ENCODE measurements at regions not wholly inside any gene's neighbourhood (a gene's known extent, or its start where the extent isn't known, plus 50 kb on each side); places are given as distances from the start of the nearest gene placed in this dataset.

GRCh38 chr3:153602801-153603200, 440.8 kb downstream of the RAP2B start:
- TF ChIP-seq EZH2 (IDR thresholded peaks at IDR 0.05) (no peak), POLR2AphosphoS5 (IDR thresholded peaks at IDR 0.05; ENCODE audit: borderline replicate concordance, low read depth, low read length) (no peak), FOXP2 (optimal IDR thresholded peaks at IDR 0.05; ENCODE audit: control extremely low read depth, extremely low read length, insufficient read depth) (no peak)

Measured in SK-N-MC (cell line).